IPS DF 19.7 (cell line): ENCODE measurements at regions not wholly inside any gene's neighbourhood (a gene's known extent, or its start where the extent isn't known, plus 50 kb on each side); places are given as distances from the start of the nearest gene placed in this dataset.

Experiments used
- DNase-seq: peaks from one replicate; pipeline ENCODE4 v3.0.0-alpha.2; 2013; ENCODE audit warnings: low read depth, low spot score

GRCh38 chr2:129762386-129763189, 216.9 kb upstream of the RAB6C start:
- DNase-seq = no peak

GRCh38 chr2:129763190-129763846, 216.1 kb upstream of the RAB6C start:
- DNase-seq = no peak

- DNase-seq = no peak
Observed at GRCh38 chr2:129763966-129764365, 215.5 kb upstream of the RAB6C start.

GRCh38 chr2:129764376-129765325, 214.8 kb upstream of the RAB6C start:
- DNase-seq = no peak

GRCh38 chr2:129765326-129765677, 214.2 kb upstream of the RAB6C start:
- DNase-seq = no peak

- no peak for DNase-seq
Observed at GRCh38 chr2:129765678-129766351, 213.7 kb upstream of the RAB6C start.

GRCh38 chr2:129766374-129766993, 213.0 kb upstream of the RAB6C start:
- no peak for DNase-seq

GRCh38 chr2:129767346-129768035, 212.0 kb upstream of the RAB6C start:
- DNase-seq = no peak

GRCh38 chr2:129768036-129768386, 211.5 kb upstream of the RAB6C start:
- no peak for DNase-seq

- no peak for DNase-seq
Observed at GRCh38 chr2:129768485-129769184, 210.8 kb upstream of the RAB6C start.

- no peak for DNase-seq
Observed at GRCh38 chr2:129769185-129769991, 210.1 kb upstream of the RAB6C start.

- DNase-seq = no peak
Observed at GRCh38 chr2:129771418-129772189, 207.9 kb upstream of the RAB6C start.

- DNase-seq = no peak
Observed at GRCh38 chr2:129772190-129772579, 207.3 kb upstream of the RAB6C start.

GRCh38 chr2:129775952-129776653, 203.4 kb upstream of the RAB6C start:
- DNase-seq = no peak

- DNase-seq = no peak
Observed at GRCh38 chr2:129777146-129777545, 202.3 kb upstream of the RAB6C start.

GRCh38 chr2:129777762-129778583, 201.5 kb upstream of the RAB6C start:
- DNase-seq = no peak

- DNase-seq = no peak
Observed at GRCh38 chr2:129778584-129778877, 200.9 kb upstream of the RAB6C start.
